ENCODE measurements at regions not wholly inside any gene's neighbourhood (a gene's known extent, or its start where the extent isn't known, plus 50 kb on each side); places are given as distances from the start of the nearest gene placed in this dataset.

DNA sequence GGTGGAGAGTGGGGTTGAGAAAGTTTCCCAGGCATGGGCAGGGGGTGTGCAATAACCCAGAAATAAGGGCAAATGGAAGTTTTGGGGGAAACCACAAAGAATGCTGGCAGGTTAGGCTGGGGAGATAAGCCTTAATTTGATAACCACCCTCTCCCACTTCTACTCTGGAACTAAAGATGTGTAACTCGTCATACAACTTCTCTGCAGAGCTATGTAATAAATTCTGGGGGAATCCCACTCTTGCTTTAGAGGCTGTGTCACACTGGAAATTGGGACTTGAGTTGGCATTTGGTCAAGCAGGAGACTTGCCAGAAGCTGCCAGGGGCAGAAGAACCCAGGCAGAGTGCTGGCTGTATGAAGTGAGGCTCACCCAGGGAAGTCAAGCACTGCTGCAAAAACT lies 170.9 kb upstream of the CPEB2 start:
- DNase-seq (ENCODE audit: low spot score) (no peak), ATAC-seq (no peak)
- Histone ChIP-seq H3K36me3 (ENCODE audit: insufficient read depth) (no peaks in the 10 kb centered on the region), H3K4me3 (no peak overlapping the region), H3K27ac (ENCODE audit: low read depth) (no peak overlapping the region), H3K9me2 (ENCODE audit: insufficient read depth) (no peaks in the 10 kb centered on the region), H2AFZ (no peak overlapping the region), H4K20me1 (replicated peaks; ENCODE audit: insufficient read depth) (no peaks in the 10 kb centered on the region), H3K79me2 (replicated peaks; ENCODE audit: insufficient read depth) (no peaks in the 10 kb centered on the region), H3K27me3 (ENCODE audit: insufficient read depth) (no peaks in the 10 kb centered on the region), H3F3A (replicated peaks; ENCODE audit: low read depth) (no peaks in the 10 kb centered on the region), H3K4me1 (ENCODE audit: insufficient read depth) (no peaks in the 10 kb centered on the region), H3K4me2 (no peak overlapping the region)
- H3K27me3 Mint-ChIP-seq (ENCODE audit: insufficient read depth, low read depth, poor library complexity): peaks cover 4% of the 10 kb centered on the region
- H3K27ac Mint-ChIP-seq: no peak overlapping the region
- no peaks in the 10 kb centered on the region for H3K36me3 Mint-ChIP-seq (ENCODE audit: low read depth)
- H3K4me1 Mint-ChIP-seq: no peaks in the 10 kb centered on the region
- H3K4me3 Mint-ChIP-seq: no peak overlapping the region
- H3K9me3 Mint-ChIP-seq: no peaks in the 10 kb centered on the region
- TF ChIP-seq EZH2phosphoT487 (IDR thresholded peaks at IDR 0.05; ENCODE audit: unreplicated experiment): no peak
- no peak for TF ChIP-seq REST (IDR thresholded peaks at IDR 0.05; ENCODE audit: unreplicated experiment)
- TF ChIP-seq, protein P1, sequence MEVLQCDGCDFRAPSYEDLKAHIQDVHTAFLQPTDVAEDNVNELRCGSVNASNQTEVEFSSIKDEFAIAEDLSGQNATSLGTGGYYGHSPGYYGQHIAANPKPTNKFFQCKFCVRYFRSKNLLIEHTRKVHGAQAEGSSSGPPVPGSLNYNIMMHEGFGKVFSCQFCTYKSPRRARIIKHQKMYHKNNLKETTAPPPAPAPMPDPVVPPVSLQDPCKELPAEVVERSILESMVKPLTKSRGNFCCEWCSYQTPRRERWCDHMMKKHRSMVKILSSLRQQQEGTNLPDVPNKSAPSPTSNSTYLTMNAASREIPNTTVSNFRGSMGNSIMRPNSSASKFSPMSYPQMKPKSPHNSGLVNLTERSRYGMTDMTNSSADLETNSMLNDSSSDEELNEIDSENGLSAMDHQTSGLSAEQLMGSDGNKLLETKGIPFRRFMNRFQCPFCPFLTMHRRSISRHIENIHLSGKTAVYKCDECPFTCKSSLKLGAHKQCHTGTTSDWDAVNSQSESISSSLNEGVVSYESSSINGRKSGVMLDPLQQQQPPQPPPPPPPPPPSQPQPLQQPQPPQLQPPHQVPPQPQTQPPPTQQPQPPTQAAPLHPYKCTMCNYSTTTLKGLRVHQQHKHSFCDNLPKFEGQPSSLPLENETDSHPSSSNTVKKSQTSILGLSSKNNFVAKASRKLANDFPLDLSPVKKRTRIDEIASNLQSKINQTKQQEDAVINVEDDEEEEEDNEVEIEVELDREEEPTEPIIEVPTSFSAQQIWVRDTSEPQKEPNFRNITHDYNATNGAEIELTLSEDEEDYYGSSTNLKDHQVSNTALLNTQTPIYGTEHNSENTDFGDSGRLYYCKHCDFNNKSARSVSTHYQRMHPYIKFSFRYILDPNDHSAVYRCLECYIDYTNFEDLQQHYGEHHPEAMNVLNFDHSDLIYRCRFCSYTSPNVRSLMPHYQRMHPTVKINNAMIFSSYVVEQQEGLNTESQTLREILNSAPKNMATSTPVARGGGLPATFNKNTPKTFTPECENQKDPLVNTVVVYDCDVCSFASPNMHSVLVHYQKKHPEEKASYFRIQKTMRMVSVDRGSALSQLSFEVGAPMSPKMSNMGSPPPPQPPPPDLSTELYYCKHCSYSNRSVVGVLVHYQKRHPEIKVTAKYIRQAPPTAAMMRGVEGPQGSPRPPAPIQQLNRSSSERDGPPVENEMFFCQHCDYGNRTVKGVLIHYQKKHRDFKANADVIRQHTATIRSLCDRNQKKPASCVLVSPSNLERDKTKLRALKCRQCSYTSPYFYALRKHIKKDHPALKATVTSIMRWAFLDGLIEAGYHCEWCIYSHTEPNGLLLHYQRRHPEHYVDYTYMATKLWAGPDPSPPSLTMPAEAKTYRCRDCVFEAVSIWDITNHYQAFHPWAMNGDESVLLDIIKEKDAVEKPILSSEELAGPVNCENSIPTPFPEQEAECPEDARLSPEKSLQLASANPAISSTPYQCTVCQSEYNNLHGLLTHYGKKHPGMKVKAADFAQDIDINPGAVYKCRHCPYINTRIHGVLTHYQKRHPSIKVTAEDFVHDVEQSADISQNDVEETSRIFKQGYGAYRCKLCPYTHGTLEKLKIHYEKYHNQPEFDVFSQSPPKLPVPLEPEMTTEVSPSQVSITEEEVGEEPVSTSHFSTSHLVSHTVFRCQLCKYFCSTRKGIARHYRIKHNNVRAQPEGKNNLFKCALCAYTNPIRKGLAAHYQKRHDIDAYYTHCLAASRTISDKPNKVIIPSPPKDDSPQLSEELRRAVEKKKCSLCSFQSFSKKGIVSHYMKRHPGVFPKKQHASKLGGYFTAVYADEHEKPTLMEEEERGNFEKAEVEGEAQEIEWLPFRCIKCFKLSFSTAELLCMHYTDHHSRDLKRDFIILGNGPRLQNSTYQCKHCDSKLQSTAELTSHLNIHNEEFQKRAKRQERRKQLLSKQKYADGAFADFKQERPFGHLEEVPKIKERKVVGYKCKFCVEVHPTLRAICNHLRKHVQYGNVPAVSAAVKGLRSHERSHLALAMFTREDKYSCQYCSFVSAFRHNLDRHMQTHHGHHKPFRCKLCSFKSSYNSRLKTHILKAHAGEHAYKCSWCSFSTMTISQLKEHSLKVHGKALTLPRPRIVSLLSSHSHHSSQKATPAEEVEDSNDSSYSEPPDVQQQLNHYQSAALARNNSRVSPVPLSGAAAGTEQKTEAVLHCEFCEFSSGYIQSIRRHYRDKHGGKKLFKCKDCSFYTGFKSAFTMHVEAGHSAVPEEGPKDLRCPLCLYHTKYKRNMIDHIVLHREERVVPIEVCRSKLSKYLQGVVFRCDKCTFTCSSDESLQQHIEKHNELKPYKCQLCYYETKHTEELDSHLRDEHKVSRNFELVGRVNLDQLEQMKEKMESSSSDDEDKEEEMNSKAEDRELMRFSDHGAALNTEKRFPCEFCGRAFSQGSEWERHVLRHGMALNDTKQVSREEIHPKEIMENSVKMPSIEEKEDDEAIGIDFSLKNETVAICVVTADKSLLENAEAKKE (CRISPR knock-in tag; IDR thresholded peaks at IDR 0.05): no peak
- TF ChIP-seq NANOG (IDR thresholded peaks at IDR 0.05; ENCODE audit: borderline replicate concordance): no peak

Measured in GM23338 (cell line).